Neural crest cell (in vitro differentiated cells): ENCODE measurements at regions not wholly inside any gene's neighbourhood (a gene's known extent, or its start where the extent isn't known, plus 50 kb on each side); places are given as distances from the start of the nearest gene placed in this dataset.

ENCODE experiments used
- DNase-seq: peaks from one replicate; pipeline ENCODE4 v3.0.0; 2021; ENCODE audit warnings: low read depth, mixed read lengths, low spot score
- H3K27ac Mint-ChIP-seq: one replicate; pipeline ENCODE4 v1.8.0; 2021; ENCODE audit warnings: mild to moderate bottlenecking, mixed read lengths; ENCODE audit not compliant: unreplicated experiment
- H3K27me3 Mint-ChIP-seq: 2 replicates; pipeline ENCODE4 v1.8.0; 2021; ENCODE audit warnings: low read depth, mild to moderate bottlenecking, mixed read lengths
- H3K36me3 Mint-ChIP-seq: 2 replicates; pipeline ENCODE4 v1.8.0; 2021; ENCODE audit warnings: low read depth, mild to moderate bottlenecking, mixed read lengths
- H3K4me1 Mint-ChIP-seq: 2 replicates; pipeline ENCODE4 v1.8.0; 2021; ENCODE audit warnings: mixed read lengths
- H3K4me3 Mint-ChIP-seq: one replicate; pipeline ENCODE4 v1.8.0; 2021; ENCODE audit warnings: mild to moderate bottlenecking, mixed read lengths
- H3K9me3 Mint-ChIP-seq: 2 replicates; pipeline ENCODE4 v1.8.0; 2021; ENCODE audit warnings: mixed read lengths
- TF ChIP-seq, protein P1 (sequence below): fragments of 200-600 bp; sonication (generic); conservative IDR thresholded peaks from 2 replicates; pipeline ENCODE4 v1.5.0; 2021; ENCODE audit warnings: antibody characterized with exemption, mild to moderate bottlenecking

DNA sequence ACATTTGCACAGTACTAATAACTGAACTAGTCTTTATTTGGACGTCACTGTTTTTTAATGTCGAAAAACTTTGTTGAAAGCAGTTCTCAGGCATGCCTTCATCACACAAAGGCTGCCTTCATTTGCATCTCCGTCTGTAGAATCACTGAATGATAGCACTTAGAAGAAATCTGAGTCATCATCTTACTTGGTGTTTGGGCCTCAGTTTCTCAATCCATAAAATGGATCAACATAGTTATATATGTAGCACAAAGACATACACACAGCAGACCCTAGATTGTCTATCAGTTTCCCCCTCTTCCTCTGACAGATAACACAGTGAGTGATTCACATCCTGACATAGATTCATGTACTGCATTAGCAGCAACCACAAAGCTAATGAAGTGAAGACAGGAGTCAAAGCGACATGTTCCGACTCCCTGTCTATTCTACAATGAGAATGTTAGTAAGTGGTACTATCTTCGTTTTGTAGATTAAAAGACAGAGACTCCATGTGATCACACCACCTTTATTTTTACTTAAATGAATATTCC is 80.4 kb upstream of the PDE10A start:
- Mint-ChIP-seq H3K4me3 (no peak overlapping the region), H3K27me3 (no peaks in the 10 kb centered on the region), H3K27ac (no peak overlapping the region), H3K36me3 (no peaks in the 10 kb centered on the region), H3K4me1 (peaks cover 9% of the 10 kb centered on the region), H3K9me3 (no peaks in the 10 kb centered on the region)
- TF ChIP-seq, protein P1, sequence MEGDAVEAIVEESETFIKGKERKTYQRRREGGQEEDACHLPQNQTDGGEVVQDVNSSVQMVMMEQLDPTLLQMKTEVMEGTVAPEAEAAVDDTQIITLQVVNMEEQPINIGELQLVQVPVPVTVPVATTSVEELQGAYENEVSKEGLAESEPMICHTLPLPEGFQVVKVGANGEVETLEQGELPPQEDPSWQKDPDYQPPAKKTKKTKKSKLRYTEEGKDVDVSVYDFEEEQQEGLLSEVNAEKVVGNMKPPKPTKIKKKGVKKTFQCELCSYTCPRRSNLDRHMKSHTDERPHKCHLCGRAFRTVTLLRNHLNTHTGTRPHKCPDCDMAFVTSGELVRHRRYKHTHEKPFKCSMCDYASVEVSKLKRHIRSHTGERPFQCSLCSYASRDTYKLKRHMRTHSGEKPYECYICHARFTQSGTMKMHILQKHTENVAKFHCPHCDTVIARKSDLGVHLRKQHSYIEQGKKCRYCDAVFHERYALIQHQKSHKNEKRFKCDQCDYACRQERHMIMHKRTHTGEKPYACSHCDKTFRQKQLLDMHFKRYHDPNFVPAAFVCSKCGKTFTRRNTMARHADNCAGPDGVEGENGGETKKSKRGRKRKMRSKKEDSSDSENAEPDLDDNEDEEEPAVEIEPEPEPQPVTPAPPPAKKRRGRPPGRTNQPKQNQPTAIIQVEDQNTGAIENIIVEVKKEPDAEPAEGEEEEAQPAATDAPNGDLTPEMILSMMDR: no peak
- DNase-seq: no peak

DNA sequence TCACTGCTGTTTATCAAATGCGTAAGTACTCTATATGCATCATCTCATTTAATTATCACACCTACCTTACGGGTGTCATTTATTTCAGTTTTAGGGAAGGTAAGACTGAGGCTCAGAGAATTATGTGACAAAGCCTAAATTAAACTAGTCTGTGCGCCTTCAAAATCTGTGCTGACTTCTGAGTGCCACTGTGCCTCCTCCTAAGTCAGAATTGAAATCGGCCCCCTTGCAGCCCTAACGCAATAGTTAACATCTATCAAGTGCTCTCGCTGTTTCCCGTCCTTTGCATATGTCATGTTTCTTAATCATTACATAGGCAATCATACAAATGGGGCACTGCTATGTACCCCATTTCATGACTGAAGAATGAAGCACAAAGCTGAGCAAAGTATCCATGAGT is 79.0 kb upstream of the PDE10A start:
- TF ChIP-seq, protein P1: no peak
- no peaks in the 10 kb centered on the region for H3K36me3 Mint-ChIP-seq

DNA sequence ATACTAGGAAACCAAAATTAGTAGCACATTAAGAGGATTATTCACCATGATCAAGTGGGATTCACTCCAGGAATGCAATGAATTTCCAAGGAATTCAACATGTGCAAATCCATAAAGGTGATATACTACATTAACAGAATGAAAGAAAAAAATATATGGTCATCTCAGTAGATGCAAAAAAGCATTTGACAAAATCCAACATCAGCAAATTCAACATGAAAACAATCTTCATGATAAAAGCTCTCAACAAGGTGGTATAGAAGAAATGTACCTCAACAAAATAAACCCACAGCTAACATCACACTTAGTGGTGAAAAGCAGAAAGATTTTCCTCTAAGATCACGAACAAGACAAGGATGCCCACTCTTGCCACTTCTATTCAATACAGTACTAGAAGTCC is 74.4 kb upstream of the PDE10A start:
- no peaks in the 10 kb centered on the region for H3K27me3 Mint-ChIP-seq
- H3K27ac Mint-ChIP-seq: no peak overlapping the region
- TF ChIP-seq, protein P1: no peak
- H3K4me1 Mint-ChIP-seq: no peaks in the 10 kb centered on the region
- DNase-seq: no peak
- H3K36me3 Mint-ChIP-seq: no peaks in the 10 kb centered on the region
- peaks cover 13% of the 10 kb centered on the region for H3K9me3 Mint-ChIP-seq
- no peak overlapping the region for H3K4me3 Mint-ChIP-seq

More for the DNA sequence above, 79.0 kb upstream of the PDE10A start:
- Mint-ChIP-seq H3K9me3 (peaks cover 3% of the 10 kb centered on the region), H3K27ac (no peak overlapping the region), H3K4me3 (no peak overlapping the region), H3K4me1 (peaks cover 9% of the 10 kb centered on the region), H3K27me3 (no peaks in the 10 kb centered on the region)
- DNase-seq: no peak

DNA sequence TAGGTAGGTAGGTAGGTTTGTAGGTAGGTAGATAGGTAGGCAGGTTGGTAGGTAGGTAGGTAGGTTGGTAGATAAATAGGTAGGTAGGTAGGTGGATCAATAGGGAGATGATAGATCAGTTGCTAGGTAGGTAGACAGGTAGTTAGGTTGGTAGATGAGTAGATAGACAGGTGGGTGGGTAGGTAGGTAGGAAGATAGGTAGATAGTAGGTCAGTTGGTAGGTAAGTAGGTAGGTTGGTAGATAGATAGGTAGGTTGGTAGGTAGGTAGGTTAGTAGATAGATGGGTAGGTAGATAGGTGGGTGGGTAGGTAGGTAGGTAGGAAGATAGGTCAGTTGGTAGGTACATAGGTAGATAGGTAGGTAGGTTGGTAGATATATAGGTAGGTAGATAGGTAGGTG is 72.0 kb upstream of the PDE10A start:
- Mint-ChIP-seq H3K4me3 (no peak overlapping the region), H3K27me3 (no peaks in the 10 kb centered on the region), H3K27ac (no peak overlapping the region), H3K4me1 (no peaks in the 10 kb centered on the region), H3K9me3 (peaks cover 13% of the 10 kb centered on the region), H3K36me3 (no peaks in the 10 kb centered on the region)
- TF ChIP-seq, protein P1: no peak
- DNase-seq: no peak

DNA sequence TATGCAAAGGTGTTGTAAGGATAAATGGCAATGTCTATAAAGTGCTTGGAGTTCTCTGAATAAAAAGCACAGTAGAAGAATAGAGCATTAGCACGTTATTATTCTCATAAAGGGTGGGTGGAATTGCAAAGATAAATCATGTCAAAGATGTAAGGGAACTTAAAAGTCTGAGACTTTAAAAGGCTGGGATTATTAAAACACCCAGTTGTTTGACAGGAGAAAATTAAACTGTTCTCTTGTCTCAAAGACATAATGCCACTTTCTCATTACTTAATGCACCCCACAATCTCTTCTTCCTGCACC is 70.4 kb upstream of the PDE10A start:
- Mint-ChIP-seq H3K4me1 (no peaks in the 10 kb centered on the region), H3K4me3 (no peak overlapping the region), H3K9me3 (peaks cover 13% of the 10 kb centered on the region), H3K27me3 (no peaks in the 10 kb centered on the region), H3K27ac (no peak overlapping the region), H3K36me3 (no peaks in the 10 kb centered on the region)
- no peak for DNase-seq
- TF ChIP-seq, protein P1: no peak
